Adrenal gland (tissue), 5 donors: ENCODE measurements at regions not wholly inside any gene's neighbourhood (a gene's known extent, or its start where the extent isn't known, plus 50 kb on each side); places are given as distances from the start of the nearest gene placed in this dataset.

Experiments used
- CTCF ChIP-seq, 6 experiments: fragments of 450-650 bp in 4 of 6; fragments of 200-600 bp in 2 of 6; sonication (generic) in 1 of 6; IDR thresholded peaks; 1 replicate in 5 of 6; 2 replicates in 1 of 6; pipeline versions ENCODE4 v1.5.1 to v1.8.0; 2016 to 2021; ENCODE audit warnings: antibody characterized with exemption in 6 of 6, mild to moderate bottlenecking in 2 of 6, moderate library complexity in 1 of 6
- POLR2A ChIP-seq, 2 donors: fragments of 450-650 bp; IDR thresholded peaks; one replicate each; pipeline ENCODE4 v1.6.1; 2017; ENCODE audit warnings: antibody characterized with exemption in 2 of 2, mild to moderate bottlenecking in 2 of 2, moderate library complexity in 1 of 2
- donor health status: DM: no; HTN: no; CAD: no.

GRCh38 chr13:90954605-90955195 lies 392.8 kb upstream of the MIR17HG start:
- TF ChIP-seq CTCF (IDR thresholded peaks at IDR 0.05): no peak
- no peak for TF ChIP-seq POLR2A (IDR thresholded peaks at IDR 0.05)
